ENCODE measurements at regions not wholly inside any gene's neighbourhood (a gene's known extent, or its start where the extent isn't known, plus 50 kb on each side); places are given as distances from the start of the nearest gene placed in this dataset.

DNA sequence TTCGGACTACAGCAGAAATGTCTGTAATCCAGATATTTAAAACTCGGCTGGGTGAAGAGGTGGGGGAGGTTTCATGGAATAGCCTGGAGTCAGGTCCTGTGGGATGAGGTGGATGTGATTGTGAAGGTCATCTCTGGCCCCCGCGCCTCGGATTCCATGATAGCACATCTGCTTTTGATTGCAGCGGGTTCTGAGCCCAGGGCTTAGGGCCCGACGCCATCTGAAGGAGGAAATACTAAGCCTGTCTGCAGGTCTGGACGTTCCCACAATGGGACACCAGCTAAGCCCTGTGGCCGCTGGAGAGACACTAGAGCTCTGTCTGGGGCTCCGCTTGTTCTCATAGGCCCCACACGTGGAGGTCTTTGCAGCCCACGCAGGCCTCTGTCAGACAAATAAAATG lies 328.7 kb downstream of the CXCL12 start:
- DNase-seq (ENCODE audit: low read depth), result no peak

DNA sequence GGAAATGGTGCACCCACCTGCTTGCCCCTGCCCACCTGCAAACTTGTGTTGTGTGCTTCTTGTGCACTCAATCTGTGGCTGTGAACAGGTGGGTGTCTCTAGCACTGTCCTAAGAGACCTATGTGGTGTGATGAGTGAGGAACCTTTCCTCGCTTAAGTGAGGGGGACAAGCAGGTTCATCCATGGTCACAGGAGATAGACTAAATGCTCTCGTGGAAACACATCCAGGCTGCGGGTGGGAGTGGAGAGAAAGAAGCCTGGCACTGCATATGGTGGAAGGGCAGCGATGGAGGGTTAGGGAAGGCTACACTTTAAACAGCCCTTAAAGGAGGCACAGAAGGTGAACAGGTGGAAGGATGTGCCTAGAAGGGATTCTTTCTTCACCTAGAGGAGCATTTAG lies 330.9 kb downstream of the CXCL12 start:
- DNase-seq (ENCODE audit: low read depth), result no peak

DNA sequence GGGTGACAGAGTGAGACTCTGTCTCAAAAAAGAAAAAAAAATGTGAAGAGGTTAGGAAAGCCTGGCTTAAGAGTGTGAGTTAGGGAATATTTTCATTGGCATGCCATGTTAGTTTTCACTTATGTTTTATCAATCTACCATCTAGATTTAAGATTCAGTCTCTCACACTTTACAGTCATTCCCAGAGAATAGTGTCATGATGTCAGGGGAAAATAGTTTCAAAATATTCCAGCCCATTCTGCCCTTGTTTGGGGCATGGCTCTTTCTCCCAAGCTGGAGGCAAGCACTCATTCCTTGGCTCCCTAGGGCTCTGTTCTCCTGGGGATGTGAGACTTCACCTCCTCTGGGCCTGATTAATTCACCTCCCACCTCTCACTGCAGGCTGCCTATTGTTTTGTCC lies 331.5 kb downstream of the CXCL12 start:
- no peak for DNase-seq (ENCODE audit: low read depth)

DNA sequence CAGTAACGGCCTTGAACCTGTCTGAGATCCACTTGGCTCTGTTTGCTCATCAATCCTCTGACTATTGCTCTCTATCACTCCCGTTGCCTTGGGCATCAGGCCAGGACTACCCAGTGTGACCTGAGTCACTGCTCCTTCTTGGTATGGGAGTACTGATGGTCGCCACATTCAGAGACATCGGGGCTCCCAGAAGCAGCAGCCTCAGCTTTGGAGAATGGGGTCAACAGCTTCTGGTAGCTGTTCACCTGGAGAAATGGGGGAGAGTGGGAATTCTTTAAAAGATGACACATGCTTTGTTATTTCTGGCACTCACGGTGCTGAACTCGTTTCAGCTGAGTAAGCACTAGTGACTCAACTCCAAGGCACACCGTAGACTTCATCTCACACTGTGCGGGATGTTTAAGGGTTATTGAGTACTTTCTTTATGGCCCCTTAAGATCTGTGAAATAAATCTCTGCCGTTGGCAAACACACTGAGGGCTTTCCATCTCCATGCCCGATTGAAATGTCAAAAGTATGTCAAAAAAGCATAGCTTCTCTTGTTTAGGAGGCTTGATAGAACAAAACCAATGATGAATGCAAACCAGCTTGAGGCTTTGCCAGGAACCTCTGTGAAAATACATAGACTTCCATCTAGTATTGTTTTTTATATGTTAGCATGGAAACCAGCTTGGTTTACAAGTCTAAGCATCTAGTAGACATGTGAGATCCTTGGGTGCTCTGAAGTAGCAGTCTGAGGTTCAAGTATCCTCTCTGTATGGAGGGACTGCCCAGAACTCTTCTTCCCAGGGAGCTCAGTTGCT lies 333.1 kb downstream of the CXCL12 start:
- DNase-seq (ENCODE audit: low read depth), result peak; percentile 69

DNA sequence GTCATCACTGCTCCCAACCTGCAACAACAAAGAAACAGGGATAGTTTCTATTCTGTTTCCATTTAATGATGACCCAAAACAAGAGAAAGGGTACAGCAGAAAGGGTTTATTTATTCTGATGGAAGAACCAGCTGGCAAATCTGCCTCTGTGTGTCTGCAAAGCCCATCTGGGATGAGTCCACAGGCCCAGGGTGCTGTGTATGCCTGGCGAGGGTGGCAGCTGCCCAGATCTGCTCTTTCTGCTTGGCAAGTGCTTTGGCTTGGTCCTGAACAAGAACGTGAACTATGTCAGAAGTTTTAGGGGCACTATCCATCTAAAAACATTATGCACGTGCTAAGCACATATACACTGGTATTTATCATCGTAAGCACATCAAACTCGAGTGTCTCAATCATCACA lies 333.8 kb downstream of the CXCL12 start:
- DNase-seq (ENCODE audit: low read depth), result no peak

DNA sequence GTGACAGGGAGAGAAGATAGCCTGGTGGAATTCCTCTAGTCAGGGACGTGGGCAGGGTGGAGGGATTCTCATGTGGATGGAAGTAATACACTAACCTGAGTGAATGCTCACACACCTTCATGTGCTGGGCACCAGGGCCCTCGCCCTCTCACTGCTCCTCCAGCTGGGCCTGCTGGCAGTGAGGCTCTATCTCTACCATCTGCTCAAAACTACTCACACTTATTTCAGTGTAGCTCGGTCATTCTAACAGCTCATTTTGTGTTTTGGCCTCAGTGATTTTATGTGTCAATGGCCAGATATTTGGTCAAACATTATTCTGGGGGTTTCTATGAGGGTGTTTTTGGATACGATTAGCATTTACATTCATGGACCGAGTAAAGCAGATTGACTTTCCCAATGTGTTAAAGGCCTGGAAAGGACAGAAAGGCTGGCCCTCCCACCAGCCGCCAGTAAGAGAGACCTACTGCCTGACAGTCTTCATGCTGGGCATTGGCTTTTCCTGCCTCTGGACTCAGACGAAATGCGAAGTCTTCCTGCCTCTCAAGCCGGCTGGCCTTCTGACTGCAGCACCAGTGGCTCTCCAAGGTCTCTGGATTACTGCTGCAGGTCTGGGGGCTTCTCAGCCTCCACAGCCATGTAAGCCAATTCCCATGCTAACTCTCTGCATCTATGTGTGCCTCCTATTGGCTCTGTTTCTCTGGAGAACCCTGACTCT lies 335.4 kb downstream of the CXCL12 start:
- DNase-seq (ENCODE audit: low read depth), result no peak

DNA sequence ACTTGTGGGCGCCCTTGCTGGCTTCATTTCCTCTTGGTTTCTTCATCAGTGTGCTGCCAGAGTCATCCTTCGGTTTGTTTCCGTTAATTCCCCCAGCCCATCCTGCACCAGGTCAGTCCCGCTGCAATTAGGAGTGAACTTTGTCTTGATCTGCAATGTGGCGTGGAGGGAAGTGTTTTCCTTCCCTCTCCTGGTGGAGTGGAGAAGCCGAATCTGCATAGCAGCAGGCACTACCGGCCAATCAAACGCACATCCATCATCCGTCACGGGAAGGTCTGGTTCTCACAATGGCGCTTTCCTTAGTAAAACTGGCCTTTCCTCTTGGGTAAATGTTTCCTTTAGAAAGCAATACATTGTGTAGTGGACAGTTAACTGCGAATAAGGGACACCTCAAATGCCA lies 337.5 kb downstream of the CXCL12 start:
- DNase-seq (ENCODE audit: low read depth), result no peak

DNA sequence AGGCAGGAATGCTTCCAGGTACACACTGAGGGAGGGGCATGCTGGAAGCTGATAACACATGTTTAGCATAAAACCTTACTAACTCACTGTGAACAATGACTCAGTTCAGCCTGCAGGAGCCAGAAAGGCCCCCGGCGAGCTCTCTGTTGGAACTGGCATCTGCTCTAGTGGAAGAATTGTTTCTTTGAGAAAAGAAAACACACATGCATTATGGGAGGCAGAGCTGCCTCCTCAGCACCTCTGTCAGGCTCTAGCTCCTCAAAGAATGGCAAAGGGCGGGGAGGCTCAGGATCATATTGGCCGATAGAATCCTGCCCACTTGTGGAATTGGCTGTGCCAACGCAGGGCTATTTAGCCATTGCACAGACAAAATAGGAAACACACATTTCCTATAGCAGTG lies 338.3 kb downstream of the CXCL12 start:
- no peak for DNase-seq (ENCODE audit: low read depth)

DNA sequence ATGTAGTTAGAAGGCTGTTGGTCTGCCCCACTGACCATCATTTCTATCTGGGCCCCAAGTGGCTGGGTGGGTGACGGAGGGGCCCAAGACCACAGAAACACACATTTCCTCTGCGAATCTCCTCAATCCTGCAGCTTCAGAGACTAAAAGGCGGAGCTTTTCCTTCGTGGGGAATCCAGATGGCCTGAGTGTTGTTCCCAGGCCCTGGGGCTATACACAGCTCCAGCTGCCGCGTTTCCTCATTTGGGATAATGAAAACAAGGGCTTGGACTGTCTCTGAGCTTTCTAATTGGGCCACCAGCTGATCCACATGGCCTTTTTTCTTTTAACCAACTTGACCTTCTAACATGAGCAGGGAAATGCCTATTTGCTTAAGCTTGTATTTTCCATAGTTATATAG lies 339.9 kb downstream of the CXCL12 start:
- no peak for DNase-seq (ENCODE audit: low read depth)

DNA sequence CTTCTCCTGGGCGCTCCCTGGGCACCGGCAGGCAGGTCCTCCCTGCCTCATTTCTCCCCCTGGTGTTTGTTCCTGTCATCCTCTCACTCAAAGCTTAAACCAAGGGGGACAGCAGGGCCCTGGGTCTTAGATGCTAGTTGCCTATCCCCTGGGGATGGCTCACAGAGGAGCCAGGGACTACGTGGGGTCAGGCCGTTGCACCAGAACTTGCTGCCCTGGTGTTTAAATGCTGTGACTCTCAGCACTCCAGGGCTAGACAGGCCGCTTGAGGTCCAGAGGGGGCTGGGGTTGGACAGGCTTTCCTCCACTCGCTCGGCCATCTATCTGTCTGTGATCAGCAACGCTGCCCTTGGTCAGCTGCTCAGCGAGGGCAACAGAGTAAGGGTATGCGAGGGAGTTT lies 340.3 kb downstream of the CXCL12 start:
- no peak for DNase-seq (ENCODE audit: low read depth)

DNA sequence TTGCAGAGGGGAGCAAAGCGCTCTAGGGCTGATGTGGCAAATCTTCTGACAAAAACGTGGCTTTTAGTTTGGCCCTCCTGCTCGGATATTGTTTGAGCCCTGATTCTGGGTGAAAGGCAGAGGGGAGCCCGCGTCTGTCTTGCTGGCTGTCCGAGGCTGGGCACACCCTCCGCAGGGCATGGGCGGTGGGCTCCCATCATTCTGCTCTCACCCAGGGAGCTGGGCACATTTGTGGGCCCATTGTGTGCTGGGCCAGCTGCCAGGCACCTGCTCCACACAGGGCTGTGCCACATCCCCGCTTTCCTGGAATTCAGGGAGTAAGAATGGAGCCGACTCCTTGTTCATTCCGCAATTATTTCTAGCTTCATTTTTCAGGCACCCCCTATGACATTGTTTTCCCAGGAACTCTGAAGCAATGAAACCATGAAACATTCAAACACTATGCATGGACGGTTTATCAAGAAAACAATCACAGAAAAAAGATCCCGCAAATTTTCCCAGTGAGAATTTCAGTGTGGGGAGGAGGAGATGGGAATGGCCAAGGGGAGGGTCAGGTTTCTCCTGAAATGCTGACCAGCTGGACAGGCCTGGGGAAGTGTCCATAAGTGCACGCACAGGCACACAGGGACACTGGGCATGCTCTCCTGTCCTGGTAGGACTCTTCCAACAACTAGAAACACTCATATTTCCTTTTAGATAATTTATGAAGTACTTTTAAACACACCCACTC lies 341.1 kb downstream of the CXCL12 start:
- DNase-seq (ENCODE audit: low read depth), result no peak

DNA sequence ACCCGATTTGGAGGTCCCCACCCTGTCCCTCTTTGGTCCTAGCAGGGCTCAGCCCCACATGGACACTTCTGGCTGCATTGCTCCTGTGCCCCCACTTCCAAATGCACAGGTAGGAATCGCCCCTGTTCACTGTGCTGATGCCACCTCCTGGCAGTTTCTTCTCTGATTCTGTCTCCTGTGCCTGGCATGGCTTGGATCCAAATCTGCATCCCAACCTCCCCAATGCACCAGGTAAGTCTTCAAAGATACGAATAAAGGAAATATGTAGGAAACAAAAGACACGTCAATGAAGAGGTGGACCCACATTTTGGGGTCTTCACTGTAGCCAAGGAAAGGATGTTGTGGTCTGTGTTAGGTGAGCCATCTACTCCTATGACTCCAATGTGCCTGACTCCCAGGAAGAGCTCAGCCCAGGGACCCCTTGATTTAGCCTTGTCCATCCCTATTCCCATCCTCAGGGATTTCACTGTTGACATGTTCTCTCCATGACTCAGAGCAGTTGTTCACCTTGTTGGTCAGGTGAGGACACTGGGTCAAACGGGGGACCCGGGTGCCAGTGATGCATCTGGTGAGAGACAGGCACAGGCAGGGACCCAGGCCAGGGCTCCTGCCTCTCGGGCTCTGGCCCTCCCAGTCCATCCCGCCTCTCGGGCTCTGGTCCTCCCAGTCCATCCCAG lies 341.8 kb downstream of the CXCL12 start:
- DNase-seq (ENCODE audit: low read depth), result no peak

DNA sequence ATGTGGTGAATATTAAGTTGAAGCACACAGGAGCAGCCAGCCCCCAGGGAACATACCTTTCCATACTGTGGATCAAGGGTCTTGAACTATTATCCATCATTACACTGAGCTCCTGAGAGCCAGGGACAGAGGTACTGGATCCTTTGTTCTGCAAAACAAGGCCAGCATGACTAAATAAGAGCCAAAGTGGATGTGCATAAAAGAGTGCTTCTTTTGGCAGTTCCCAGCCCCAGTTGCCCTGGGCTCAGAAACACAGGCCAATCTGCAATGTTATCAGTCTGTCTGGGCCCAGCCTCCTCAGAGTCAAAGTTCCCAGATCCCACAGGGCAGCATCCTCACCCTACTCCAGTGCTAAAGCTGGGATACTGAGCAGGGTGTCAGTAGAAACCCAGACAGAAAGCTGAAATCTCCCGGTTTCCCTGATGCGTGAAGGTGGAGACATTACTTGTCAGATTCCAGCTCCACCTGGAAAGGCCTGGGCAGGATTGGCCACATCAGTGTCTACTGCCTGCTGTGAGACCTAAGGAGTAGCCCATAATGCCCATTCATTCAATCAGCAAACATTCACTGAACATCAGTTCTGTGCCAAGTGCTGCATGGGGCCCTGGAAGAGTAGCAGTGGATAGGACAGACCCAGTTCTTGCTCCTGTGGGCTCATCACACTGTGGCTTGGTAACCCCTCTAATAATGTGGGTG lies 342.7 kb downstream of the CXCL12 start:
- no peak for DNase-seq (ENCODE audit: low read depth)

DNA sequence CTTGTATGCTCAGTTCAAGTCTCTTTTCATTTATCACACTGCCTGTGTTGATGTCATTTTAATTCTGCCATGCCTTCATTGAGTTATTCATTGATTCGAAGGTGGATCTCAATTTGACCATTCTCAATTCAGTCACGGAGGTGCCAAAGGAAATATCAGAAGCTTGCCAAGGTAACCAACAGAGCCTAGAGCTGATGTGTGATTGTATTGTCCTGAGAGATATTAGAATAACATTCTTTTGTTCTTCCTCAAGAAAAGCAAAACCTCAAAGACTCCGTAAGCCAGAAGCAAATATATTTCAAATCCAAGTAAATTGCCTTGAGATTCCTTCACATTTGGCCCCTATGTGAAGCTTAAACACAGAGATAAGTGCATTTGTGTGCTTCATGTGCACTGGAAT lies 345.3 kb downstream of the CXCL12 start:
- DNase-seq (ENCODE audit: low read depth), result peak; percentile 66

DNA sequence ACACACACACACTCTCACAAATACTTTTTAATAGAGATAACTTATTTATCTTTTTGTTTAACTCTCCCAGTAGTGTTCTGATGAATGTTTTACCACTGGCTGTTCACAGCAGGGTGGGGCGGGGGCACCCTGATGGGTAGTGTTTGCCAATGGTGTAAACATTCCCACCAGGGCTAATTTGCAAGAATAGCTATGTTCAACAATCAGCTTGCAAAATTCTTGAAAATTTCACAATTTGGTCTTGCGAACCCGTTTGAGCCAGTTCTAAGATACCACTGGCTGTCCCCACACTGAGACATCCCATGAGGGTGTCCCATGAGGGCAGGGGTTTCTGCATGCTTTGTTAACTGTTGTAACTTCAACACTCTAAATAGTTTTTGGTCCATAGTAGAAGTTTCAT lies 348.5 kb downstream of the CXCL12 start:
- no peak for DNase-seq (ENCODE audit: low read depth)

DNA sequence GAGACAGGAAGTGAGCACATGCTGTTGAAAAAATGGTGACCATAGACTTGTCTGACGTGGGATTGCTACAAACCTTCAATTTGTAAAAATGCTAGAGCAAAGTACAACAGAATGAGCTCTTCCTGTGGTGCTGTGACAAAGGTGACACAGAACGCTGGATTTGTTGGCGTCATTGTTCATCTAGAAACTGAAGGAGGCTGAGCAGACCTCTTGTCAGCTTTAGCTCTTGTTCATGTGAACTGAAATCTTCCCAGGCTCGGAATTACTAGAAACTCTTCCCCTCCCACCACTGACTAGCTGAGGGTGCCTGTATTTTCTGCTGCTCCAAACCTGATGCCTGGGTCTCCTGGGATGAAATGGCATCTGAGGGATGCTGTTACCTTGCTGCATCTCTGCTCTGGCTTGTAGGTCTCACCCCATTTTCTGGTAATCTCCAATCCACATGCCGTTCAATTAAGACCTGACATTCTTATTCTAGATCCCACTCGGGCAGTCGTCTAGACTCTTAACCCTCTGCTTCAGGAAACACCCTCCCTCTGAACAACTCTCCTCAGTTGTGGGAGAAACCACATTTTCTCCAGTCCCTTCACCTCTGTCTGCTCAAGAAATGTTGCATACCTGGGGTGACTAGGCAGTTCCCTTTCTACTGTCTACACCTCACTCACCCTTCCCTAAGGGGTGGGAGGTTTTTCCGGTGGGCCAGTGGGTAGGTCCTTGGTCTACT lies 349.3 kb downstream of the CXCL12 start:
- DNase-seq (ENCODE audit: low read depth), result no peak

DNA sequence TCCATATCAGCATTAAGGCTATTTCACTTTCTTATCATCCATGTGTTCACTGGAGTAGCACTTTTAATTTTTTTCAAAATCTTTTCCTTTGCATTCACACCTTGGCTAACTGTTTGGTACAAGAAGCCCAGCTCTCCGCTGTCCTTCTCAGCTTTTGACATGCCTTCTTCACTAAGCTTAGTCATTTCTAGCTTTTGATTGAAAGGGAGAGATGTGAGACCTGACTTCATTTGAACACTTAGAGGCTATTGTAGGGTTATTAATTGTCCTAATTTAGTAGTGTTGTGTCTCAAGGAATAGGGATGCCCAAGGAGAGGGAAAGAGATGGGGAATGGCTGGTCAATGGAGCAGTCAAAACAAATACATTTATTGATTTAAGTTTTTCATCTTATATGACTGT lies 350.0 kb downstream of the CXCL12 start:
- DNase-seq (ENCODE audit: low read depth), result no peak

DNA sequence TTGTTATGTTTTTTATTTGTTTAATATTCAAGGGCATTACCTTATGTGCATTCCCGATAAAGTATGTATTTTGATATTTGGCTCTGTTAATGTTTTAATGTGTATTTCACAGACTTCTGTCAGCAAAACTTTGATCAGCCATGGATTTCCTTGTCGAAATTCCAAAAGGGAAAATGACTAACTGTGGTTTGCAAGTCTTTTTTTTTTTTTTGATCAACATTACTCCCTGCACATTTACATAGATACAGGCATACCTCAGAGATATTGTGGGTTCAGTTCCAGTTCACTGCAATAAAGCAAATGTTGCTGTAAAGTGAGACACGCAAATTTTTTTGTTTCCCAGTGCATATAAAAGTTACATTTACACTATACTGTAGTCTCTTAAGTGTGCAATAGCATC lies 351.9 kb downstream of the CXCL12 start:
- peak; percentile 49 for DNase-seq (ENCODE audit: low read depth)

DNA sequence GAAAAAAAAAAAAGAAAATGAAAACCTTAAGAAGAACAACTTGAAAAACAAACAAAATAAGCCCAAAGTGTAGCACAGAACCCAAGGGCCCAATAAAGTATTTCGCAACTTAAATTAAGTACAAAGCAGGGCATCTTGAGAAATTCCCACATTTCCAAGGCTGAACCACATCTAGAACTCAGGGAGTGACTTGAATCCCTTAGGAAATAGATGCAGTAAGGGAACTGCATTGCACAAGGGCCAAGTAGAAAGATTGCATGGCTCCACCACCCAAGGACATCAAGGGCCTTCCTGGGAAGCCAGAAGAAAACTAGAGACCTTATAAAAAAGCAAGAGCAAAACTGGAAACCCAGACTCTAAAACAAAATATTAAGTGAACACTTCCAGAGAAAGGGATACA lies 352.7 kb downstream of the CXCL12 start:
- DNase-seq (ENCODE audit: low read depth), result peak; percentile 72

DNA sequence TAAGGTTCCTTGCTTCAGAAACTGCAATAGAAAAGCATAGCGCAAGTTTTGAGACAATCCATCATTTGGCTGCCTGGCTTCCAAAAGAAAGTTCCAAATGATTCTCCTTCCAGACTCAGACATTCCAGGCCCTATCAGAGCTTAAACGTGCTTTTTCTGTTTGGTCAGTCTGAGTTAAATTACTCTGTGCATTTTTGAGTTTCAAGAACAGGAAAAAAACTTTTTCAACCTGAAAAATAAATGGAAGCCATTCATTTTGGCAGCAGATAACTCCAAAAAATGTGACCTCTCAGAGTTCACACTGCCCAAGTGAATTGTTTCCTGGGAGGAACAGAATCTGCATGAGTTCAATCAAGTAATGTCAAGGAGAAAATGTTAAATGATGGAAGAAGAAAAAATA lies 354.2 kb downstream of the CXCL12 start:
- DNase-seq (ENCODE audit: low read depth), result no peak

DNA sequence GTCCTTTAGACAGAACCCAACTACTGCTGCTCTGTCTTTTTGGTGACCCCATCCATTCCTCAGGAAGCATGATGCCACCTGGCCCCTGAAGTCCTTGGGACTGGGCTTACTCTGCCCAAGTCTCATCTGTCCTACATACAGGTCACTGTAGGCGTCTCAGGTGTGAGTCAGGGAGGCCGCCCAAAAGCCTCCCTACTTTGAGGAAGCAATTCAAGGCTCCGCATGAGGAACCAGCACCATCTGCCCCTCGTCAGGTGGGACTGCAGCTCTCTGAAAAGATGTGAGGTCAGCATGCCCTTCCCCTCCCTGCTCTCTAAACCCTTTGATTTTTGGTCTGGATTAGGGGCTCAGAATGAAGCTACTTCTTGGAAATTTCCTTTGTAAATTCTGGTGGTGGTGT lies 354.8 kb downstream of the CXCL12 start:
- no peak for DNase-seq (ENCODE audit: low read depth)
